ENCODE measurements at regions not wholly inside any gene's neighbourhood (a gene's known extent, or its start where the extent isn't known, plus 50 kb on each side); places are given as distances from the start of the nearest gene placed in this dataset.

- DNase-seq (ENCODE audit: low read depth in 2 of 2), result no peak
Observed at GRCh38 chr11:91866642-91867041, 358.0 kb upstream of the FAT3 start.

- no peak for DNase-seq (ENCODE audit: low read depth in 2 of 2)
Observed at GRCh38 chr11:91860661-91861060, 364.0 kb upstream of the FAT3 start.

GRCh38 chr11:91859666-91860065 is 365.0 kb upstream of the FAT3 start:
- DNase-seq (ENCODE audit: low read depth in 2 of 2), result no peak

GRCh38 chr11:91857179-91857578 is 367.4 kb upstream of the FAT3 start:
- no peak for DNase-seq (ENCODE audit: low read depth in 2 of 2)

GRCh38 chr11:91854780-91855179 is 369.8 kb upstream of the FAT3 start:
- DNase-seq (ENCODE audit: low read depth in 2 of 2), result no peak

GRCh38 chr11:91854171-91854570 is 370.4 kb upstream of the FAT3 start:
- DNase-seq (ENCODE audit: low read depth in 2 of 2), result no peak

GRCh38 chr11:91851908-91852307 is 372.7 kb upstream of the FAT3 start:
- no peak for DNase-seq (ENCODE audit: low read depth in 2 of 2)

- DNase-seq (ENCODE audit: low read depth in 2 of 2), result no peak
Observed at GRCh38 chr11:91850533-91851275, 373.9 kb upstream of the FAT3 start.

- no peak for DNase-seq (ENCODE audit: low read depth in 2 of 2)
Observed at GRCh38 chr11:91850021-91850420, 374.6 kb upstream of the FAT3 start.

- no peak for DNase-seq (ENCODE audit: low read depth in 2 of 2)
Observed at GRCh38 chr11:91846649-91847048, 378.0 kb upstream of the FAT3 start.

- no peak for DNase-seq (ENCODE audit: low read depth in 2 of 2)
Observed at GRCh38 chr11:91846002-91846401, 378.6 kb upstream of the FAT3 start.

- DNase-seq (ENCODE audit: low read depth in 2 of 2), result no peak
Observed at GRCh38 chr11:91840640-91841240, 383.9 kb upstream of the FAT3 start.

GRCh38 chr11:91837411-91838330 is 386.9 kb upstream of the FAT3 start:
- no peak for DNase-seq (ENCODE audit: low read depth in 2 of 2)

GRCh38 chr11:91835051-91835560 is 389.5 kb upstream of the FAT3 start:
- DNase-seq (ENCODE audit: low read depth in 2 of 2), result no peak

- no peak for DNase-seq (ENCODE audit: low read depth in 2 of 2)
Observed at GRCh38 chr11:91828901-91829300, 395.7 kb upstream of the FAT3 start.

- DNase-seq (ENCODE audit: low read depth in 2 of 2), result no peak
Observed at GRCh38 chr11:91825777-91826176, 398.8 kb upstream of the FAT3 start.

- no peak for DNase-seq (ENCODE audit: low read depth in 2 of 2)
Observed at GRCh38 chr11:91823252-91823830, 401.3 kb upstream of the FAT3 start.

GRCh38 chr11:91822805-91823204 is 401.8 kb upstream of the FAT3 start:
- no peak for DNase-seq (ENCODE audit: low read depth in 2 of 2)

- no peak for DNase-seq (ENCODE audit: low read depth in 2 of 2)
Observed at GRCh38 chr11:91820709-91821108, 403.9 kb upstream of the FAT3 start.

GRCh38 chr11:91819777-91820176 is 404.8 kb upstream of the FAT3 start:
- no peak for DNase-seq (ENCODE audit: low read depth in 2 of 2)

GRCh38 chr11:91819195-91819594 is 405.4 kb upstream of the FAT3 start:
- no peak for DNase-seq (ENCODE audit: low read depth in 2 of 2)

GRCh38 chr11:91817996-91818395 is 406.6 kb upstream of the FAT3 start:
- no peak for DNase-seq (ENCODE audit: low read depth in 2 of 2)

All from stimulated activated CD4-positive, alpha-beta T cell treated with anti-CD3 and anti-CD28 coated beads, Interleukin-4, amount 100 ng/mL, for 48 hours (primary cell).